GM23338 (cell line): ENCODE measurements at regions not wholly inside any gene's neighbourhood (a gene's known extent, or its start where the extent isn't known, plus 50 kb on each side); places are given as distances from the start of the nearest gene placed in this dataset.

ENCODE experiments used
- ATAC-seq: fragments of 200-7000 bp; cut with Tn5 transposase; 3 replicates; pipeline ENCODE4 v1.9.1; 2020
- DNase-seq: peaks from one replicate; pipeline ENCODE4 v3.0.0-alpha.2; 2015; ENCODE audit warnings: low spot score
- H2AFZ ChIP-seq: fragments of 200-600 bp; sonication (generic); 2 replicates; pipeline ENCODE4 v1.8.0; 2016; ENCODE audit warnings: antibody characterized with exemption, mild to moderate bottlenecking, moderate library complexity
- H3F3A ChIP-seq: fragments of 200-600 bp; sonication (generic); replicated peaks from 2 replicates; pipeline ENCODE4 v1.8.0; 2017; ENCODE audit warnings: antibody characterized with exemption, mixed run types, low read depth
- H3K27ac ChIP-seq: fragments of 200-600 bp; sonication (generic); 2 replicates; pipeline ENCODE4 v1.6.1; 2016; ENCODE audit warnings: low read depth
- H3K27me3 ChIP-seq: fragments of 200-600 bp; sonication (generic); 2 replicates; pipeline ENCODE4 v1.8.0; 2016; ENCODE audit warnings: mild to moderate bottlenecking, mixed run types, moderate library complexity; ENCODE audit not compliant: insufficient read depth
- H3K36me3 ChIP-seq: fragments of 200-600 bp; sonication (generic); 2 replicates; pipeline ENCODE4 v1.8.0; 2016; ENCODE audit warnings: mild to moderate bottlenecking; ENCODE audit not compliant: insufficient read depth
- H3K4me1 ChIP-seq: fragments of 200-600 bp; sonication (generic); 2 replicates; pipeline ENCODE4 v1.8.0; 2016; ENCODE audit warnings: mild to moderate bottlenecking, moderate library complexity; ENCODE audit not compliant: insufficient read depth
- H3K4me2 ChIP-seq: fragments of 200-600 bp; sonication (generic); 2 replicates; pipeline ENCODE4 v1.7.1; 2017; ENCODE audit warnings: mixed run types
- H3K4me3 ChIP-seq: fragments of 200-600 bp; sonication (generic); 2 replicates; pipeline ENCODE4 v1.6.1; 2016; ENCODE audit warnings: mixed run types
- H3K79me2 ChIP-seq: fragments of 200-600 bp; sonication (generic); replicated peaks from 2 replicates; pipeline ENCODE4 v1.8.0; 2017; ENCODE audit warnings: mild to moderate bottlenecking; ENCODE audit not compliant: insufficient read depth
- H3K9me2 ChIP-seq: fragments of 200-600 bp; sonication (generic); 2 replicates; pipeline ENCODE4 v1.8.0; 2017; ENCODE audit not compliant: insufficient read depth
- H4K20me1 ChIP-seq: fragments of 200-600 bp; sonication (generic); replicated peaks from 2 replicates; pipeline ENCODE4 v1.8.0; 2017; ENCODE audit warnings: mild to moderate bottlenecking; ENCODE audit not compliant: insufficient read depth
- H3K27ac Mint-ChIP-seq: 2 replicates; pipeline ENCODE4 v1.8.0; 2020; ENCODE audit warnings: inconsistent platforms, mild to moderate bottlenecking, moderate library complexity, mixed read lengths
- H3K27me3 Mint-ChIP-seq: 3 replicates; pipeline ENCODE4 v1.8.0; 2022; ENCODE audit warnings: low read depth, mild to moderate bottlenecking, moderate library complexity, mixed read lengths, inconsistent platforms; ENCODE audit not compliant: insufficient read depth, poor library complexity
- H3K36me3 Mint-ChIP-seq: 3 replicates; pipeline ENCODE4 v1.8.0; 2021; ENCODE audit warnings: low read depth, mild to moderate bottlenecking, inconsistent platforms, moderate library complexity, mixed read lengths
- H3K4me1 Mint-ChIP-seq: 3 replicates; pipeline ENCODE4 v1.8.0; 2020; ENCODE audit warnings: mild to moderate bottlenecking, inconsistent platforms, mixed read lengths
- H3K4me3 Mint-ChIP-seq: 3 replicates; pipeline ENCODE4 v1.8.0; 2021; ENCODE audit warnings: moderate library complexity, mild to moderate bottlenecking, inconsistent platforms, mixed read lengths
- H3K9me3 Mint-ChIP-seq: 3 replicates; pipeline ENCODE4 v1.8.0; 2020; ENCODE audit warnings: moderate library complexity, mild to moderate bottlenecking, inconsistent platforms, mixed read lengths
- CTCF ChIP-seq, 2 experiments: fragments of 200-600 bp in 1 of 2; sonication (generic) in 1 of 2; conservative IDR thresholded peaks; 2 replicates each; pipeline versions ENCODE4 v1.5.1 to v1.6.1; 2016 to 2017; ENCODE audit warnings: antibody characterized with exemption in 2 of 2, low read depth in 2 of 2, mild to moderate bottlenecking in 2 of 2, moderate library complexity in 1 of 2
- EZH2 ChIP-seq: fragments of 200-600 bp; sonication (generic); IDR thresholded peaks from one replicate; pipeline ENCODE4 v1.8.0; 2017; ENCODE audit warnings: antibody characterized with exemption, mild to moderate bottlenecking, low read depth; ENCODE audit not compliant: unreplicated experiment
- NANOG ChIP-seq: IDR thresholded peaks from 2 replicates; pipeline ENCODE4 v1.6.1; 2016; ENCODE audit warnings: antibody characterized with exemption, borderline replicate concordance
- REST ChIP-seq: IDR thresholded peaks from one replicate; pipeline ENCODE4 v1.6.1; 2018; ENCODE audit warnings: antibody characterized with exemption; ENCODE audit not compliant: unreplicated experiment
- ZNF331 ChIP-seq: fragments of 250-450 bp; sonication (Bioruptor Pico); IDR thresholded peaks from 2 replicates; pipeline ENCODE4 v1.5.0; 2020; ENCODE audit warnings: low read depth, mild to moderate bottlenecking, moderate library complexity
- ZNF462 ChIP-seq: fragments of 250-450 bp; sonication (Bioruptor Pico); IDR thresholded peaks from 2 replicates; pipeline ENCODE4 v1.5.0; 2020; ENCODE audit warnings: mild to moderate bottlenecking, moderate library complexity

- H3K9me3 Mint-ChIP-seq = no peaks in the 10 kb centered on the region
- H3K4me1 Mint-ChIP-seq = peaks cover 8% of the 10 kb centered on the region
- Histone ChIP-seq H3K27me3 (no peaks in the 10 kb centered on the region), H3K27ac (no peak overlapping the region), H3K36me3 (no peaks in the 10 kb centered on the region), H3K79me2 (no peaks in the 10 kb centered on the region), H3K4me1 (no peaks in the 10 kb centered on the region), H3K9me2 (0 out of 2 replicates have a peak, but pooled peaks cover 4% of the 10 kb centered on the region), H2AFZ (no peak overlapping the region), H3F3A (no peaks in the 10 kb centered on the region), H4K20me1 (no peaks in the 10 kb centered on the region), H3K4me2 (no peak overlapping the region), H3K4me3 (no peak overlapping the region)
- peaks cover 2% of the 10 kb centered on the region for H3K27me3 Mint-ChIP-seq
- TF ChIP-seq CTCF (conservative IDR thresholded peaks at IDR 0.05; ENCODE audit: low read depth in 2 of 2) = no peak
- no peak for TF ChIP-seq EZH2
- no peak for TF ChIP-seq REST
- no peak for TF ChIP-seq ZNF462 (CRISPR knock-in tag)
- no peak for TF ChIP-seq NANOG
- no peak for TF ChIP-seq ZNF331 (CRISPR knock-in tag)
- H3K27ac Mint-ChIP-seq = no peak overlapping the region
- no peaks in the 10 kb centered on the region for H3K36me3 Mint-ChIP-seq
- DNase-seq (no peak), ATAC-seq (no peak)
- no peak overlapping the region for H3K4me3 Mint-ChIP-seq
These were observed 184.5 kb upstream of the BMPER start for GRCh38 chr7:33720870-33721269.
